NOMO-1 treated with DMSO at 0.1 percent for 48 hours (cell line): ENCODE measurements at regions not wholly inside any gene's neighbourhood (a gene's known extent, or its start where the extent isn't known, plus 50 kb on each side); places are given as distances from the start of the nearest gene placed in this dataset.

ENCODE experiments used
- DNase-seq: peaks from one replicate; lab custom pipeline; 2025; ENCODE audit not compliant: unreplicated experiment; lab: John Stamatoyannopoulos, UW

DNA sequence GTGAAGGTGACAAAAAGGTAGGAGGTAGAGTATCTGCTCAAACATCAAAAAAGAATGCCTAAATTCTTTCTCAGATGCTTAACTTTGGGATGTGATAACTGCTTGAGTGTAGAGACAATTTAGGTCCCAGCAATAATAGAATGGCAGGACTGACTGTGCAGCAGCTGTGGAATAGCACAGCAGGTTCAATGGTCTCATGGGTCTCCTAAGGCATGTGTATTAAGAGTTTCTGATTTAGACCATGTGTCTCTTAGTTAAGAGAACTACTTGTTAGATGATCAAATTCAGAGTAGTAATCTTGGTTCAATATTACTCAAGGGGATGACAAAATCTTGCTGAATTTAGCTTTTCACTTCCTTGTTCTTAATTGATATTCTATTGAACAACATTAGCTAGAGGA is 72.0 kb downstream of the ALX1 start:
- no peak for DNase-seq

DNA sequence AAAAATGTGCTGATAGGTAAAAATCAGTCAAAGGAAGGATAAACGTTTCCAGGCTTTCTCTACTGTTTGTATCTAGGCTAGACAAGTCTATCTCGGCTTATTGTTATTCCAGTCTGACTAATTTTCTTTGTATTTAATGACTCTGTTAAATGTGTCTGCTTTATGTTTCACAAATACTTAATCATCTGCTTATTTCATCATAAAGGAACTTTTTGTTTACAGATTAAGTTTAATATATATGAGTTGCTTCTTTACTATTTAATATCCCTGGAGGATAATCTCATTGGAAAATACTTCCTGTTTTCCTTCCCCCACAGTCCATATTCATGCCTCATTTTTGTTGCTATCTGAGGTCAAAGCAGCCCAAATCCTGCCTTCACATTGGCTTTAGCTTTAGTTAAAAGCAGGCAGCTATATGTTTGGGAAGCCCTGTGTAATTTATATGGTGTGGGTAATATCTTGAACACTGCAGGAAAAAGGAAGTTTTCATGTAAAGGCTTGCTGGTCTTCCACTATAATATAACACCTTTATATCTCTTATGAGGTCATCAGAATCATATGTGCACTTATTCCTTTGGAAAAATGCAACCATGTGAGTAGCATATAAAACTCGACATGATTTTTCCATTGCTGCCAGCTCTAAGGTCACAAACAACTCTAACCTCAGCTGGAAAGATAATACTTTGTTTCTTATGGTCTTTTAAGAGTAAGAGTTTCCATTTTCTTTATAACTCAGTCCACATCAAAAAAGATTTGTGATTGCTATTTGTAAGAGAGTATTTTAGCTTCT is 76.8 kb downstream of the ALX1 start:
- no peak for DNase-seq

DNA sequence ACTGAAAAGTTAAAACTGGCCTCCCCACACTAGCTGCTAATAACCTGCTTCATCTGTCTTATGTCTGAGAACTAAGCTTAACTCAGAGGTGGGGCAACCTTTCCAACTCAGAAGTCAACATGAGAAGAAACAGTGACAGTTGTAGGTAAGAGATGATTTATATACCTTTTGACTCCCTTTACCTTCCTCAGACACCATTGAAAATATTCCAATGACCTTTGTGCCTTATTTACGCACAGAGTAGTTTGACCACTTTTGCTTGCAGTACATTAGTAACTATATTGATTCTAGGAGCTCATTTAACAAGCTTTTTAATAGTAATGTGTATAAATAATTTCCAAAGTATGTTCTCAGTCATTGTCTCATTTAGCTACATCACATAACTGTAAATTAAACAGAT is 77.6 kb downstream of the ALX1 start:
- no peak for DNase-seq

DNA sequence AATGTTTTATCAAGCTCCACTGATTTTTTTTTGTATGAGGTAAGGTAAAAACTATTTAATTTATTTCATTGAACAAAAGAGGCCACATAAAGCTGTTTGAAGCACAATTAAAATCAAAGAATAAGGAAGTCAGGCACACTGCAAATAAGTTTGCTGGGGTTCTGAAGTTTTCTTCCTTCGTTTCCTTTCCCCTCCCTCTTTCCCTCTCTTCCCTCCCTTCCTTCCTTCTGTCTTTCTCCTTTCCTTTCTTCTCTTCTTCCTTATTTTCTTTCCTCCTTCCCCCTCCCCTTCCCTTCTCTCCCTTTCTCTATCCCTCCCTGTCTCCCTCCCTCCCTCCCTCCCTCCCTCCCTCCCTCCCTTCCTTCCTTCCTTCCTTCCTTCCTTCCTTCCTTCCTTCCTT is 78.7 kb downstream of the ALX1 start:
- DNase-seq = no peak

DNA sequence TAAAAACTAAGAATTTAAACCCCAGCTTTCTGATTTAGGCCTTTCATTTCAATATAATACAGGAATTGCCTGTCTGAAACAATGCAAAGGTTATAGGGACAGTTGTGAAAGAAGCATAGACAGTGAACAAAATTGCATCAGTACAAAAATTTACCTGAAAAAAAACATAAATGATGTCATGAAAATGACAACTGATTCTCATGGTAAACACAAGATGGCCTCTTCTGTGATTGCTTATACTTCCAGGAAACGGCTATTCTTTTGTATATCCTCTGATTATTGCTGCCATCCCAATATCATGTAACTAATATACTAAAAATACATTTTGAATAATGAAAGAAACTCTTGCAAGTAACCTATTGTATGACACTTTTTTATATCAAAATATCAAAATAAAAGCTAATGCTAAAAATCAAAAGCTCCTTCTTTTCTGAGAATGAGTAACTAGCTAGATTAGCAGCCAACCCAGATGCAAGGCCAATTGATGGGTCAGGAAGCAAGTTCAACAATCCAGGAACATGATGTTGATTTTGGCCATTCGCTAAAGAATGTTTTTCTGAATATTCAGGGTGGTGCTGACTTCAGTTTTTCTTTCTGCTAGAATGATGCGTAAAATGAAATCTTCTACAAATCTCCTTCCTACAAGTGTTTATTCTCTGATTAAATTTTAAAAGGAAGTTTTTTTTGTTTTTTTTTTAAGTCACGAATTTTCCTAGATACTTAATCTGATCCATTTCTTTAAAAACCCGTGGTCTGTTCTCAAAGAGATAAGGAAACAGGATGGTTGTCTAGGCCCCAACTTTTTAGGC is 83.6 kb downstream of the ALX1 start:
- no peak for DNase-seq

DNA sequence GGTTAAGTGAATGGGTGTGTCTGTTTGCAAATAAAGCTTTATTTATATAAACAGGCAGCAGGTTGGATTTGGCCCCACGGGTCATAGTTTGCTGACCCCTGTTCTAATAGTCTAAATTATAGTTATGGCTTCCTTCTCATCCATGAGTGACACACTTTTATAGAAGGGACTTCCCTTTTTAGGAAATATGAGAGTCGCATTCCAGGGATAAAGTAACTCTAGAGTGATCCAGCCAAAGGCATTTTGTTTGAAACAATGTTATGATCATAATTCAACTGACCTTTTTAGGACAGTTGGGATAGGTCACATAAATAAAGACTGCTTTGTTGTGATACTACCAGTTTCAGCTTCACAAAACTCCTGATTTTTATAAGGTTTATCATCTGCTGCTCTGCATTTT is 87.9 kb downstream of the ALX1 start:
- DNase-seq = no peak

DNA sequence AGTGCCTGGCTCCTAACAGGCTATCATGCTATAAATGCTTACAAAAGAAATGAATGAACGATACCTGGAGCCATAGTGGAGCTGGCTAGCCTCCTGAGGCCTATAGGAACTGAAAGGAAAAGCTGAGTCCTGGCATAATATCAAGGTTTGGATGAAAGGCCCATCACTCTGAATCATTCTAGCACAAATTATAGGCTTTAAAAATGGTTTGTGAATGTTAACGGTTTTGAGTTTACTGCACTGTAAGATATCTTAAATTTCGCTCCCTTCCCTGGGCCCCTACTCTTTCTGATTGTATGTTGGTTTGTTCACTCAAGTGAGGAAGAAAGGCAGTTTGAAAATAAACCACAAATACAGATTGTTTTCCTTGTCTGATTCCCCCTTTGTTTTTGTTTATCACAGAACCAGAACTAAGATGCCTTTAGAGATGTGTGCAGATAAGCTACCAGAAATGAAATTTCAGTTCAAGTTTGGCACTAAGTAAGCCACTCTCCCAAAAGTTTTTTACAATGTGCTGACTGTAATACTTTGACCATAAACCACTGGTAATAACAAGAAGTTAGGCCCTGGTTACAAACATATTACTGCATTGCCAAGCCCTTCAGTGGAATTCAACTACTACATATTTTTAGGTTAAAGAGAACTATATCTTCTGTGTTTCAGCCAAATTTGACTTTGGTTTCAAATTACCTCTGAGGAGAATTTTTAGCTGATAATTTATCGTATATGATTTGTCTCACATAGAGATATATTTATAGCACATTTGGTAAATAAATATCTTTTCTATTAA is 89.5 kb downstream of the ALX1 start:
- DNase-seq = no peak

DNA sequence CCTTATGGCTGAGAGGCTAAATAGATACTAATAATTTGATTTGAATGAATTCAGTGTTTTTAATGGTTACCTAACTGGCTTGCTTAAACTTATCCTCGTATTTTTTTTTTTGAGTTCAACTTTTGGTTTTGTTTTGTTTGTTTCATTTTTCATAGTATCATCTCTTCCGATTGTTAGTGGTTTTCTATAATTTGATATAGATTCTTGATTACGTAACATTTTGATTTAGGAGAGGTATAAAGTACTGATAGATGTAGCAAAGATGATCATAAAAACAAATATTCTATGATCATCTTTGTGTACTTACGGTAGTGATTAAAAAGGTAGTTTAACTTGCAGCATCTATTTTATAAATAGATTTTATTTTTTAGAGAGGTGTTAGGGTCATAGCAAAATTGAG is 93.0 kb downstream of the ALX1 start:
- DNase-seq = no peak

DNA sequence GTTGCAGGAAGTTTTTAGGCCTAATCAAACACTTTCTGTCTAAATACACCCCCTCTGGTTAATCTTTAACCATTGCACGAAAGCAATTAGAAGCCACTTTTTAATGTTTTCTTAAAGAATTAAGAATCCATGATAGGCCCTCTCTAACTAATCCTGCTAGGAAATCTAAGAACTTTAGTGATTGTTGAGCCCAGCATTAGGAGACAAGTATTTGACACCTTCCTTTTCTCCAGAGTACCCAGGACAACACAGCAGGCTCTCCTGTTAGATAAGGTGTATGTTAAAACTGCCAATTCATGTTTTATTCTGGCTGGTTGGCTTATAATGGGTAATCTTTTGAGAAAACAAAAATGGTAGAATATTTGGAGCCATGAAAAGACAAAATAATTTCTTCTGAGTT is 95.0 kb downstream of the ALX1 start:
- DNase-seq = no peak

DNA sequence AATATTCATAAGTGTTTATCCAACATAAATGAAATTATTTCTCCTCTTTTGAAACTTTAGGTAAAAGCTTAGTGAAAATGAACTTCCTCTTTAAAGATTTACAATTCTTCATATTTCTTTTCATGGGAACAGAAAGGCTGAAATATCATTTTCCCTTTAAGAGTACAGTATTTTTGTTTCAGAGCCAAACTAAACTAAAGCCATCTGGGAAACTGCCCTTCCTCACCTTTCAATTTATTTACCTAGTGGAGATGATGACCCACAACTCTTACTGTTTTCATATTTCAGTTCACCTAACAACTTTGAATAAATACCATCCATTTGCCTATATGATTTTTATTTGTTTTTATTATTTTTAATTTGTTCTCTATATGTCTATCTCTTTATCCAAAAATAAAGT is 105.4 kb downstream of the ALX1 start:
- no peak for DNase-seq

DNA sequence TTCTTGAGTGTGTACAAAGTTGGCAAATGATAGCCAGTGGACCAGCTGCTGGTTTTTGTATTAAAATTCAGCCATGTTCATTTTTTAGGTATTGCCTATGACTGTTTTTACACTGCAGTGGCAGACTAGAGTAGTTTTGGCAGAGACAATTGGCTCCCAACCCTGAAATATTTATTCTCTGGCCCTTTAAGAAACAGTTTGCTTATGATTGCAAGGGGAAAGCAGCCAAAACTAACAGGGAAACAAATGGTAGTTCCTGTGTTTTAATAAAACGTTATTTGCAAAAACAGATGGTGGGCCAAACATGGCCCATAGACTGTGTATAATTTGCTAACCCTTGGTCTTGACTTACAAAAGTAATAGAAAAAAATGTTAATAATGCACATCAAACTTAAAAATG is 110.2 kb downstream of the ALX1 start:
- DNase-seq = no peak

DNA sequence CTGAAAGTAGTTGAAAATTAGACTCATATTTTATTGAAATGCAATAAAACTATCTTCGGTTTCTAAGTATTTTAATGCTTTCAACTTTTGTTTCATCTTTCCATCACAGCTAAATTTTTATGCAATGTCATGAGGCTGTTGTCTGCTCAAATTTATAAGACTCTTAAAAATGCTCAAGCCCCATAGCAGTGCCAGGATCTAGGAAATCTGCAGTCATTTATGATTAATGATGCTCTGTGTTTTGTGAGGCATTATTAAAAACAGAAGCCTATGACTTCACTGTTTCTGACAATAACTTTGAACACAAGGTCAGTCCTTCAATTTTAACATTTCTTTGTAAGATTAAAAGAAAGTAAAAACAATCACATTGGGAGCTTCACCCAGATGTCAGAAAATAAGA is 112.5 kb downstream of the ALX1 start:
- no peak for DNase-seq

DNA sequence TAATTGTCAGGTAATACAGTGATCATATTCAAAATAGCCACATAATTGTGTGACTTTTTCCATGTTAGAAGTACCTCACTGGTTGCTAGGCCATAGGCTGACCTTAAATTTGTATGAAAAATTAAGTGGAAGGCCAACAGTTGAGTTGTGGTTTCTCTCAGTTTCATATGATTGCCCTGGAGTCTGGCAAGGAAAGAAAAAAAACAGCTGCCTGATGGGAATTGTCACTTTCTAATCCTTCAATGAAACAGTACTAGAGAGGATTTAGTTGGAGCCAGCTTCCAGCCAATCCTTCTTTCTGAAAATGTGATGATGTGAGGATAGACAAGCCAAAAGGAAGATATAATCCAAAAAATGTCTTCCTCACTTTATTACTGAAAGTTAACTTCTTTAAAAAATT is 113.6 kb downstream of the ALX1 start:
- DNase-seq = no peak

DNA sequence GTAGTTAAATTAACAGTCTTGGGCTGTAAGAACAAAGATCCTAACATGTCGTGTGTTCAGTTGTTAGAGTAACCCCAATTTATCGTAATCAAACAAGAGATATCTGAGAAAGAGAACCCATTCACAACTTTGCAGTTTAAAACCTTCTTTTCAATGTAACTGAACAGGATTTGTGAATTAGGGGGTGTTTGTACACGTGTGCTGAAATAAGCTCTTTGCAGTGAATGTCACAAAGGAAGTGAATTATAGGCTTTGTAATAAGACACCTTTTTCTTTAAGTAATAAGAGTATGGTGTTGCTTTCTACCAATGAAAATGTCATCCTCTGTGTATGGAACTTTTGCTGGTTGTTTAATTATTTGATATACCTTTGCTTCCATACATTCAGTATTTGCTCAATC is 114.0 kb downstream of the ALX1 start:
- no peak for DNase-seq

DNA sequence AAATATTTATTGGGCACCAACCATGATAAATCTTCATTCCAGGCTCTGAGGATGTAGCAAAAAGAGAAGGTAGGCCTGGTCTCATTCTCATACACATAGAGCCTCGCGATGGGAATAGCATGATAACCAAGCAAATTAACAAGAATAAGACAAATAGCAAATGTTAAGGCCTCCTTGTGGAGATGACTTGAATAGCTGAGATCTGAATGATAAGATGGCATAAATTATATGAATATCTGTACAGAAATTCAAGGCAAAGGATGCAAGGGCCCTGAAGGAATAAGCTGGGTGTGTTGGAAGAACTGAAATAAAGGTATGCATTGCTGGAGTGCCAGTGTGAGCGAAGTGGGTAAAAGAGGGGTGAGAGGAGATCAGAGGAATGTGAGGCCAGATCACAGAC is 114.8 kb downstream of the ALX1 start:
- no peak for DNase-seq

DNA sequence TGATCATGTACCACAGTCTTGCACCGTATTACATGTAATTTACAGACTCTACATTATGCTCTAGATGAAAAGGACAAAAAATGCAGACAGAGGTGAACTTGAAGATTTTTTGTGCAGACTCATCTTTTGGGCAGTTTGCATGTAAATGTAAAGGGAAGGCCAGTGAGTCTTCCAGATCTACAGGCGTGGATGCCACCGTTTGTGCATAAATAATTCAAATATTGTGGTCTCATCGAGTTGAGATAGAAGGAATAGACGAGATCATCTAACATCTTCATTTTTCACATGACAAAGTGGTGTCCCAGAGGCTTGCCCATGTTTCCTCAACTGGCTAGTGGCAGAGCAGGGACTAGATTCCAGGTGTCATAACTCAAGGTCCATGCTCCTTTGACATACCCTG is 125.2 kb downstream of the ALX1 start:
- no peak for DNase-seq

DNA sequence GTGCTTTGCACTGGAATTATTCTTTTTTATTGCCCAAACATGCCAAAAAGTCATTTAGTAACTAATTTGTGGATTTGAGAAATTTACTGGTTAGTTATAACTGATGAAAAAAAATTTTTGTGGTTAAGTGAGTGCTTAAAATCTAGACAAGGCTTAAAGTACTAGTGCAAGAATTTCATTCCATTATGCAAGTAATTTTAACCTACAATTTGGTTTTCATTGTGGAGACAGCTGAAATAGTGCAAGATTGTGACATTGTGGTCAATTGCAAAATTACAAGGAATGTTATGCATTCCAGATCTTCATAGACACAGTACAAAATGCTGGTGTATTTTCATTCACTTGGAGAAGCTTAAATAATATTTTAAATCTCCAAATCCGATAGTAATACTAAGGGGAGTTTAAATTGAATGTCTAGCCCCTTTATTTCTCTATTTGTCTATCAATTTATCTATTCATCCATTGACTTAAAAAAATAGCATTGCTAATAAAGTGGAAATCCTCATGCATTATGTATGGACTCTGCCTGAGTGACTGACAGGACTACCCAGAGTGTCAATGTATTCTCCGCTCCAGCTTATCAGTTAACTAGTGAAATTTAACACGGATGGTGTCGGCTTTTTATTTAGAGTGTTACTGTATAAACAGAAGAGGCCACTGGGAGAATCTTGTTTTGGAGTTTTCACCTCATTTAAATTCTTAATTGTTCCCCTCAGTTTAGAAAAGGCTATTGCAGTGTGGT is 125.9 kb downstream of the ALX1 start:
- DNase-seq = no peak

DNA sequence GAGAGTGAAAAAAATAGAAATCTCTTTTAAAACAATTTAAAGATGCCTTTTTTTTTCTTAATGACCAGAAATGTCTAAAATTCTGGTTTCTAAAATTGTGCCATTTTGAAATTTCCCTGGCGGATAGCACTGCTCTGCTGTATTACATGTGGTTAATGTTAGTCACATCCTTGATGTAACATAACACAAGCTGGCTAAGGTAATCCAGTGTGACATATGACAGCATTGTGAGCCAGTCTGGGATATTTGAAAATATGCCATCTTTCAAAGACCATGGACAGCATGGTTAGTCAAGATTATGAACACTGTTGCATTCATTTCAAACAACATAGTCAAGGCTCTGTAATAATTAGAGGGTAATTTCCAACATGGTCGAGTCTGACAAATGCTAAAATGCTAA is 133.2 kb downstream of the ALX1 start:
- DNase-seq = no peak

DNA sequence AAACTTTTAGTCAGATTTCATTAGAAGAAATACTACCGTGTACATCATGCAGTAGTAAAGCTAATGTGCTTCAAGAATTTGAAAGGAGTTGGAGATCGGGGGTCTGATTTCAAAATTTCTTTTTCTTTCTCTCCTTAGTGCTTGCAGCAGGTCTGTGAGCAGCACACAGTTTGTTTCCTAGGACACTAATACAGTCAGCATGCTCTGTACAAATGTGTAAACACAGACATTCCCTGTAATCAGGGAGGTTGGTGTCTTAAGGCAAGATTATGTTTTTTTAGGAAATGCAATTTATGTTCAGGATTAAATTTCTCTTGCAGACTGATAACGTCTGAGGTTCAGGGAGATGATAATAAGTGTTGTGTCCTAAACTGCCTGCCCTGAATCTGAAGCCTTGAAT is 142.7 kb downstream of the ALX1 start:
- DNase-seq = no peak

DNA sequence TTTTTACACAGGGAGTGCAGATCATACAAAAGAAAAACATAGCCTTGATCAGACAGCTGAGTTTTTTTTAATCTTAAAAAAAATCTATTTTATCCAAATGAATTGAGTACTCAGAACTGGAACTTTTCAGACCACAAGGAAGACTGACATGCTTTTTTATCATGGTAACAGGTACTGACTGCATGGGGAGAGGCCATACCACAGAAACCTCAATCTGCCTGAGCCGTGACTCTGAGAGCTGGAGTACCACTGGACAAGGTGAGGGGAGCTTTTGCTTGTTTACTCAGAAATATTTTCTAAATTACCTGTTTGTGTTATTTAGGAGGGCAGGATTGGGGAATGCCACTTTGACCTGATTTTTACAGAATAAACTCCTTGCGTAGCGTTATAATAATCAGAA is 143.9 kb downstream of the ALX1 start:
- no peak for DNase-seq
